Fibroblast of skin of back (primary cell): ENCODE measurements at regions not wholly inside any gene's neighbourhood (a gene's known extent, or its start where the extent isn't known, plus 50 kb on each side); places are given as distances from the start of the nearest gene placed in this dataset.

ENCODE experiments used
- DNase-seq: peaks from one replicate; pipeline ENCODE4 v3.0.0-alpha.2; 2013

DNA sequence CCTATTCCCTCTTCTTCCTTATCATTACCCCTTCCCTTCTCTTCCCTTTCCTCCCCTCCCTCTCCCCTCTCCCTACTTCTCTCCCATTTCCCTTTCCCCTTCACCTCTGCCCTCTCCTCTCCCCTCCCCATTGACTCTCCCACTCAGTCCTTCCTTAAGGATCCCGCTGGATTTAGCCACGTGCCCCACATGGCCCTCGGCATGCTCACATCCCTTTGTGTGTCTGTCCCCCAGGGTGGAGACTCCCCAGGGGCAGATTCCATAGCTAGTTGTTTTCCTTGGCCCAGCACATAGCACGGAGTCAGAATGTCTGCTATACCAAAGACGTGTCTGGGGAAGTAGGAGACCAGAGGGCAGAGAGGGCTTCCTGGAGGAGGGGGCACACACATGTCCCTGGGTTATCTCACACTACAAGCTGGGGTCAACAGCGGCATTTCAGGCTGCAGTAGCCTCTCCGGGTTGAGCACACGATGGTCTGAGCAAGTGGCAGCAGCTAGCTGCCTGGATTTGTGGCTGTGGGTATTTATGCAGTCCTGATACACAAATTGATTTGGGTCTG, 487.0 kb downstream of the TBC1D22A start:
- peak; percentile 34 for DNase-seq

DNA sequence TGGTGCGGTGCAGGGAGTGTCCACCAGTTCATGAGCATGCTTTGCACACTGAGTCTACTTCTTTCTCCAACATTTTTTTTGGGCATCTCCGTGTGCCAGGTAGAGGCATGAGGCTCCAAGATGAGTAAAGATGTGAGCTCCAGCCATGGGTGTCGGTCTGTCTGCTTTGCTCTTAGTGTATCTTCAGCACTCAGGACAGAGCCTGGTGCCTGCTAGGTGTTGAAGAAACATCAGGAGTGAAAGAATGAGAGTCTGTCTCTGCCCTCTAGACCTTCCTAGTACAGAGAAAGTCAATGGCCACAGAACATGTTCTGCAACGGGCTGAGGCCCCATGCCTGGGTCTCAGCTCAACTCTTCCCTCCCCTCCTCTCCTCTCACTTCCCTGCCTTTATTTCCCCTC, 486.5 kb downstream of the TBC1D22A start:
- no peak for DNase-seq

DNA sequence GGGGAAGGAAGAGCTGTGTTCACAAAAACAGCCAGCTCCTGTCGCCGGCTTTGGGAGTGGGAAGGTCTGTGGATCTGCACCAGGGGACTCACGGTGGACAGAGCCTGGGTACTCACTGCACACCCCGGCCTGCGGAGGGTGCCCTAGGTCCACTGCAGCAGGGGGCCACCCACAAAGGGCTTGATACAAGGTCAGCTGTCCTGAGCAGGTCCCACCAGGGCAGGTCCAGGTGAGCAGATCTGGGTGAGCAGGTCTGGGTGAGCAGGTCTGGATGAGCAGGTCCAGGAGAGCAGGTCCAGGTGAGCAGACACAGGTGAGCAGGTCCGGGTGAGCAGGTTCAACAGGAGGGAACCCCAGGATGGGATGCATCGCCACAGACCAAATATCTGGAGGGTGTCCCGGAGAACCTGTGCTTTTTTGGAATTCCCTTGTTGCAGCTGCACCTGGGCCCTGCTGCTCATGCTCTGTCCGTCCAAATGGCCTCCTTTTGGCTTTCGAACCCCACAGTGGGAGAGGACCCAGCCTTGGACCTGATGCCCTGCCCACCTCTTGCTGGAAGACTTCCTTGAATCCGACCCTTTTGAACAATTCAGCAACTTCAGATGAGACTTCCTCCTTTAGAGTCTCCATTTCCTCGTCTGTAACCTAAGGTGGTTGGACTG, 485.3 kb downstream of the TBC1D22A start:
- DNase-seq = no peak

DNA sequence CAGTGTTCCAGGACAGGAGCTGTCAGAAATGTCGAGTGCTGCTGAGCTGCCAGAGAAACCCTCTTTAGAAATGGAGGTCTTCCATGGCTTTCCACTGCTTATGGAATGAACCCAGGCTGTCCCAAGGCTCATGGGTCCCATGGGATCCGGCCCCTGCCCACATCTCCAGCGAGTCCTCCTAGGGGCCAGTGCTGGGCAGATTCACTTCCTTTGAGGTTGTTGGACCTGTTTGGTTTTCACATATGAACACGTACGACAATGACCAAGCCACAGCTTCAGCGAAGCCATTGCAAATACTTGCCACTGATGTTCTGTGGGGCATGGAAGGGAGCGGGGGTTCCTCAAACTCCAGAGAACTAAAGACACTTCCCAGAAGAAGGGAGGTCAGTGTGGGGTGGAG, 483.3 kb downstream of the TBC1D22A start:
- no peak for DNase-seq

DNA sequence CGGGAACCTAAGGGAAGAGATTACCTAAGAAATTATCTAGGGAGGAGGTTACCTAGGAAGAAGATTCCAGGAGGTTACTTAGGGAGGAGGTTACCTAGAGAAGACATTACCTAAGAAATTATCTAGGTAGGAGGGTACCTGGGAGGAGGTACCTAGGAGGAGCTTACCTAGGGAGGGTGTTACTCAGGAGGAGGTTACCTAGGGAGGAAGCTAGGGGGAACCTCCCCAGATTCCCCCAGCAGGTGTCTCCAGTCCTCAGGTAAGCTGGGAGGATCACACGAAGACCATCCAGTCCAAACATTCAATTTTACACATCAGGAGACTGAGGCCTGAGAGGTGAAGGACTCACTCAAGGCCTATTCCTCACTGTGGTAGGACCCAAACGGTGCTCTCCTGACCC, 482.8 kb downstream of the TBC1D22A start:
- no peak for DNase-seq

DNA sequence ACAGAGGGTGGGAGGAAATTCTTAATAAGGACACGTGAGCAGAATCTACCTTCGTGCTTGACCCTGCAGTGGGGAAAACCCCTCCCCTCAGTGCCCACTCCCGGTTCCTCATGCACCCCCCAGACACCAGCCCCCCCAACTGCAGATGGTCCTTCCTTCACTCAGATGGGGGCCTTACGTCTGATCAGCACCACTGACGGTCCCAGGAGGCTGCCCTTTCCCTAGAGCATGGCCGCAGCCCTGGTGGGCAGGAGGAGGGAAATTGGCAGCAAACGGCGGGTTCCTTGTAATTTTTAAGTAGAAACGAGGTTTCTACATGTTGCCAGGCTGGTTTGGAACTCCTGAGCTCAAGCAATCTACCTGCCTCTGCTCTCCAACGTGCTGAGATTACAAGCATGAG, 477.7 kb downstream of the TBC1D22A start:
- no peak for DNase-seq

DNA sequence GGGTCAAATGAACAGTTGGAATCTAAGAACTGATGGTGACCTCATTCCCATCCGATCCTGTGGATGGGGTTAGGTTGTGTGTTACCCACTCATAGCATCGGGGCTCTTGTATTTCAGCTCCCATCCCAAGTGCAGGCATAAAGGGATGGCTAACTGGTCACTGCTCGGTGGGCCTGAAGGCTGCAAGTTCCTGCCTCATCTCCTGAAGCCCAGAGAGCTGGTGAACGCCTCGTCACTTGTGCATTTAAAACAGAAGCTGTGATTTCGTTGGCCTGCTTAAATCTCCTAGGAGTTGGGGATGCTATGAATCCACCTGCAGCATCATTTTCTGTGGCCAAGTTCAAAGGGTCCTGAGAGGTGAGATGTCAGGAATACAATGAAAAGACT, 477.0 kb downstream of the TBC1D22A start:
- no peak for DNase-seq

DNA sequence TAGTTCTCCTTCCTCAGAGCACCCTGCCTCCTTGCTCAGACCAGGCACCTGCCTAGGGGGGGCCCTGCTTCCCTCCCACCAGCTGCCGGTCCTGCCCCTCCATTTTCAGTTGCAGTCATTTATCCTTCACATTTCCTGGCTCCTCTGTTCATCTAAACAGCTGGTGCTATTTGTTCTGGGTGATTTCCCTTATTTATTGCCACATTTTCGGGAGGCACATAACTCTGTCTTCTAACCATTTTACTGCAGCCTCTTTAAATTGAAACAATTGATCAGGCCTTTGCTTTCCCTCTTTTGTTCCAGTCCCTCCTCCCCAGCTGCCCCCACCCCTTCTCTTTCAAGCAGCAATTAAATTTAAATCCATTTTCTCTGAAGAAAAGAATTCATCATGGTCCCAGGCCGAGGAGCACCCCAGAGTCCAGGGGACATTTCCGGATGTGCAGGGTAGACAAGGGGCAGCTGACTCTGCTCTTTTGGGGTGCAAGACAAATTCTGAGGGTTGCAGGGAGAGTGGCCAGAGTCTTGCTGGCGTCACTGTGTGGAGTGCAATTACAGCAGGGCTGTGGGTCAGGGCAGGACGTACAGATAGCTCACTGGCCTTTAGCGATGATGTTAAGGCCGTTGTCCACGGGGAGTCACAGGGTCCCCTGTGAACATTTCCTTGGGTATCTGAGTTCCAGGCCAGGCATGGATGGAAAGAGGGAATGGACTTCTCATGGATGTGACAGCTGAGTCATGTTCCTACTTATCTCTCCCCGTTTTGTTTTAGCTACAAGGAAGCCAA, 476.4 kb downstream of the TBC1D22A start:
- no peak for DNase-seq

DNA sequence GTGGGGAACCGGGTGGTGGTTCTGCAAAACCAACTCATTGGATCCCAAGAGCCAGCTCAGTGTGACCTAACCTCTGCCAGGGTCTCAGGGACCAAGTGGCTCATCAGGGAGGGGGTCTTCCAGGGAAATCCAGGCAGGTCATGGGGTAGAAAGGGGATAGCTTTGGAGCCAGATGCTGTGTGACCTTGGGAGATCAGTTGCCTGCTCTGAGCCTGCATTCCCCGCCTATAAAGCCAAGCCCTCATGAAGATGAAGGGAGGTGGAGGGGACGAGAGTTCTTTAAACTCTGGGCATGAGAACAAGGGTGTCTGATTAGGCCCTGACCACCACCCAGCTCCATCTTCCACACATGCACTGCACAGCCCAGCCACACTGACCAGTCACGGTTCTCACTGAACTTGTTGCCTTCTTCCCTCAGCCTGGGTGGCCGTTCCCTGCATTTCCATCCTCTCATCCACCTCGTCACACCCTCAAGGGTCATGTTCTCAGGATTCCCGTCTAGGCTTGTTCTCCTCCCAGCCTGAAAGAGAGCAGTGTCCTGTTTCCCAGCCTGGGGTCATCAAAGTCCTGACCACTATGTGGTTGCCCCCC, 475.5 kb downstream of the TBC1D22A start:
- DNase-seq = no peak

DNA sequence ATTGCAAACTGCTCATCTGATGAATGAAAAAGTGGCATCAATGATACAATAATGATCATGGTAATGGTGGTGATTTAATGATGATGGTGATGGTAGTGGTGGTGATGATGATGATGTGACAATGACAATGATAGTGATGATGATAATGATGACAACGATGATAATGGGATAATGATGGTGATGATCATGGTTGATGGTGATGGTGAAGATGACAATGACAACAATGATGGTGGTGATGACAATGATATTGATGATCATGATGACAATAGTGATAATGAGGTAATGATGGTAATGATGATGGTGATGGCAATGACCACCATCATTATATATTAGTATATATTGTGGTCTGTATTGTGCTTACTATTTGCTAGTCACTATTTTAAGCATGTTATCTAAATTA, 474.3 kb downstream of the TBC1D22A start:
- DNase-seq = no peak

DNA sequence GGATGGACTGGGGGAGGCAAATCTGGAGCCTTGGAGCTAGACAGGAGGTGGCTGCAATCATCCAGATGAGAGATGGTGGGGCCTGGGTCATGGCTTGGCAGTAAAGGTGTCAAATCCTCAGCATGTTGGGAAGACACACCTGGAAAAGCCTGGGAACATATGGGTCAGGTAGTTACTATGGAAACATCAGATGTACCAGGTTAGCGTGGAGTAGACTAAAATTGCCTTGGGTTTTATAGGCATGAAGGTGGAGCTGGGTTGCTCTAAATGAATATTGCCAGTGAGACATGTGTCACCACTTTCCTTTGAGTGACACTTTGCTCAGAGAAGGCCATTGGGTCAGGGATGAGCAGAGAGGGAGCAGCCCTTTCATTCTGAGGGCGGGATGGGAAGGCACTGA, 473.7 kb downstream of the TBC1D22A start:
- DNase-seq = no peak

DNA sequence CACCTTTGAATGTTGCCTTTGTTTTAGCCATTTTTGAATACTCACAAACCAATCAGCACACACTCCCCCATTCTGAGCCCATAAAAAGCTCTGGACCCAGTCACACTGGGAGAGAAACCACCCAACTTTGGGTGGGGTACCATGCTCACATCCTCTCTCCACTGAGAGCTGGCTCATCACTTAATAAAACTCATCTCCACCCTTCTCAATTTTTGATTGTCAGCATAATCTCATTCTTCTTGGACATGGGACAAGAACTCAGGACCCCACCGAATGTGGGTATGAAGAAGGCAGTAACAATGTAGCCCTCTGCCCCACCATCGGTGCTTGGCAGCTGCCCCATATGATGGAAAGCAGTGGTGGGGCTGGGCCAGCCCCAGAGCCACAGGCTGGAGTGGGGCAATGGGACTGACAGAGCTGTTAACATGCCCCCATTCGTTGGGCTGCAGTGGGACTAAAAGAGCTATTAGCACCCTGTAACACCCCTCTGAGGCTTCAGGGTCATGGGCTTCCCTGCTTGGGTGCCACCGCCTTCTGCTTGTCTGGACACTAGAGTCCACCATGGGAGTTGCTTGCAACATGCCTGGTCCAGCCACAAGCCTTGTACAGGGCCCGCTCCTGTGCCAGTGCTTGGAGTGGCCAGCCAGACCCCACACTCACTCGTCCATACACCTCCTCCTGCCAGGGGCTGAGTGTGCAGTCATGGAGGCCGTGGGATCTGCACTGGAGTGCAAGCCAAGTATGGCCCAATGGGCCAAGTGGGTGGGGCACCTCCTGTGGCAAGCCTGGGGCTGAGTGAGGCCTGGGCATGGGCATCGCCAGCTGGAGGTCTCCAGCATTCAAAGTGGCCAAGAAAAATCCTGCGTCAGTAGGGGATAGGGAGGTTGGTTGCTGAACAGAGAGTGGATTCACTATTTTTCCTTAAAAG, 471.1 kb downstream of the TBC1D22A start:
- no peak for DNase-seq

DNA sequence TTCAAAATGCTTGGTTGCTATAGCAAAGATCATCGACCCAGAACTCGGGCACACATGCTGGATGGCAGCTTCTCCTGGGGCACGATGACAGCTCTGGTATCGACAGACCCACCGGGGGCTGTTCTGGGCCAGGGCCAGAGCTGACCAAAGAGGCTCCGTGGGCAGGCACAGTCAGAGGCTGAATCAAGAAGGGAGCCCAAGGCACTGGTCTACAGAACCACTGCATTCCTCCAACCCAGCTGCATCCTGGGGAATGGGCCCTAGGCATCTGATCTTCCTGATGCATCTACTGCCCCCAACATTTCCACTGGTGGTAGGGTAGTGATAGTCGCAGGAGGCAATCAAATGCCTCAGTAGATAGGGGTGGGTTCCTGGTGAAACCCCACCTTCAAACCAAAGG, 470.3 kb downstream of the TBC1D22A start:
- no peak for DNase-seq

DNA sequence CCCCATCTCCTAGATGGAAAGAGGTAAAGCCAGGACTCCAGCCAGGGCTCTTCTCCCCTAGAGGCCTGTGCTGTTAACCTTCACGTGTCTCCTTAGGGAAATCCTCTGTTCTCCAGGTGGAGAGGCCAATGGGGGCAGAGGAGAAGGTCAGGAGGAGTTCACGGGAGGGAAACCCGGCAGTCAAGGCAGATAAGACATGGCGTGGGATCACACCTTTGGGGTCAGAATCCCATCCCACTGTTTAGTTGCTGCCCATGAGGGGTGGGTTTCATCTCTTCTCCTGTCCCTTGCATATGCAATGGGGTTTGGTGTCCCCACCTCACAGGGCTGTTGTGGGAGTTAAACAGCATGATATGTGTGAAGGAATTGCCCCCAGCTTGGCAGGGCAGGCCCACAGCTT, 469.7 kb downstream of the TBC1D22A start:
- no peak for DNase-seq

DNA sequence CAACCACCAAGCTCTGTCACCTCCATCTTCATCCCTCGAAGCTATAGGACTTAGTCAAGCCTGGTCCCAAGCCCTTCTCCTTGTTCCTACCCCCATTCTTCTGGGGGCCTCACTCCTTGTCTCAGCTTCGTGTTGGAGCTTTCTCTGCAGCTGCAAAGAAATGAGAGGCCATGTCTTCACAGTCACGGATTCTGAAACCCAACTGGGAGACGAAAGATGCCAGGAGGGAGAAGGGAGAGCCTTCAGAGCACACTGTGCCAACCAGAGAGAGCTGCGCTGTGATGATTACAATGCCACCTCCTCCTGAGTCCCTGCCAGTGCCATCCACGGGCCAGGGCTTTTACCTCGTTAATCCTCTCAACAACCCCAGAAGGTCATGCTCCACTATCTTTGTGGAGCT, 469.3 kb downstream of the TBC1D22A start:
- DNase-seq = no peak

DNA sequence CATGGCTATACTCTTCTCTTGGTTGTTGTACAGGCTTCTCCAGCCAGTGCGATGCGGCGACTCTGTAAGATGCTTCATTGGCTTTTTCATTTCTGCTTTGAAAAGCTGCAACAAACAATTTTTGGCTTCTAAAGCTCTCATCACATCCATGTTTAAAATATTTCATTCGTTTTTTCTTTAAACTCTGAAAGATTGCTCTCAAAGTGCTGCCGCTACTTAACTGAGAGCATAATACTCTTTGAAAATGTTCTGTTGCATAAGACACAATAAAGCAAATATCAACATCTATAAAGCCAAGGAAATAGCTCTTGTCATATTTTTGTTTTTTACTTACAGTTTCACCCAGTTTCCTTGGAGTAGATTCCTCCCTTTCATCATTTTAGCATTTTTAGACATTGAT, 468.3 kb downstream of the TBC1D22A start:
- DNase-seq = no peak

DNA sequence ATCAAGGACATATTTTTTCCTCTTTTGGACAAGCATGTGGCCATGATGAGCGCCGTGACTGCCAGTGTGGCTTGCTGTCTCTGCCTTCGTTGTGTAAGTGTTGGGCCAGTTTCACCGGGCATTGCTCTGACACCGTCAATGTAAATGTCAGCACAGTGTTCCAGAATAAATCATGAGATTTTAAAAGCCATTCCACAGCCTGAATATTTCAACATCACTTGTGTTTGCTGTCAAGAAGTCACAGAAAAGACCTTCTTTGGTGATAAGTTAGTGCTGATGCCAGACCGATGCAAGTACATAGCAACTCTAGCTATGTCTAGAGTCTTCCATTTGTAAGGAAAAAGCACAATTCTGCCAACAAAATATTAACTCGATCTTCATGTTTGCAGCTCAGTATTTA, 467.8 kb downstream of the TBC1D22A start:
- no peak for DNase-seq

DNA sequence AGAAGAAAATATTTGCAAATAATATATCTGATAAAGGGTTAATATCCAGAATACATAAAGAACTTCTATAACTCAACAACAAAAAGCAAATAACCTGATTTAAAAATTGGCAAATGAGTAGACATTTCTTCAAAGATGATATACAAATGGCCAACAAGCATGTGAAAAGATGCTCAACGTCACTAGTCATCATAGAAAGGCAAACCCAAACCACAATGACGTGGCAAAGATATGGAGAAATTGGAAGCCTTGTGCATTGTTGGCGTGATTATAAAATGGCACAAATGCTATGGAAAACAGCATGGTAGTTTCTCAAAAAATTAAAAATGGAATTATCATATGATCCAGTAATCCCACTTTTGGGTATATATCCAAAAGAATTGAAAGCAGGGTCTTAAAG, 466.3 kb downstream of the TBC1D22A start:
- no peak for DNase-seq

DNA sequence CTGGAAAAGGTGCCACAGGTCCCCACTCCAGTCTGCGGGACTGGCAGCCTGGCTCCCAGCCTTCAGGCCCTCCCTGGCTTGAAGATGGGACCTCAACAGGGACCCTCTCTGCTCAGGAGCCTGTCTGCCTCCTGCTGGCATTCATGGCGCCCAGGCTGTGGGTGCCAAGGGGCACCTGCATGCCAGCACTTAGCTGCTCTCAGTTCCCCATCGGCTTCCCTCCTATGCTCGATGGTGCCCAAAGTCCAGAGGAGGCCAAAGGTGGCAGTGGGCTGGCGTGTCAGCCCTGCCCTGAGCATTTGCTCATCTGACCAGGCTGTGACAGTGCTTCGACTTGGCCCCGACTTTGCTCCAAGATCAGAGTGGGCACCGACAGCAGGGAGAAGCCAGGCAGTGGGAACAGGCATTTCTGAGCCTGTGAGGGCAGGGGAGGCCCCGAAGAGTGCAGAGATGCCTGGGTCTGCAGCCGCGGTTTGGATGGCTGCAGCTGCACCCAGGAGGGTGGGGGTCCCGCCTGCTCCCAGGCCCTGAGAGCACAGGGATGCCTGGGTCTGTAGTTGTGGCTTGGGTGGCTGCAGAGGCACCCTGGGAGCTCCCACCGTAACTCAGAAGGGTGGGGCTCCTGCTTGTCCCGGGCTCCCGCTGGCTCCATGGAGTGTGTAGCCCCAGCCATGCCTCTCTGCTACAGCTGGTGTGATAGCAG, 463.6 kb downstream of the TBC1D22A start:
- DNase-seq = no peak

DNA sequence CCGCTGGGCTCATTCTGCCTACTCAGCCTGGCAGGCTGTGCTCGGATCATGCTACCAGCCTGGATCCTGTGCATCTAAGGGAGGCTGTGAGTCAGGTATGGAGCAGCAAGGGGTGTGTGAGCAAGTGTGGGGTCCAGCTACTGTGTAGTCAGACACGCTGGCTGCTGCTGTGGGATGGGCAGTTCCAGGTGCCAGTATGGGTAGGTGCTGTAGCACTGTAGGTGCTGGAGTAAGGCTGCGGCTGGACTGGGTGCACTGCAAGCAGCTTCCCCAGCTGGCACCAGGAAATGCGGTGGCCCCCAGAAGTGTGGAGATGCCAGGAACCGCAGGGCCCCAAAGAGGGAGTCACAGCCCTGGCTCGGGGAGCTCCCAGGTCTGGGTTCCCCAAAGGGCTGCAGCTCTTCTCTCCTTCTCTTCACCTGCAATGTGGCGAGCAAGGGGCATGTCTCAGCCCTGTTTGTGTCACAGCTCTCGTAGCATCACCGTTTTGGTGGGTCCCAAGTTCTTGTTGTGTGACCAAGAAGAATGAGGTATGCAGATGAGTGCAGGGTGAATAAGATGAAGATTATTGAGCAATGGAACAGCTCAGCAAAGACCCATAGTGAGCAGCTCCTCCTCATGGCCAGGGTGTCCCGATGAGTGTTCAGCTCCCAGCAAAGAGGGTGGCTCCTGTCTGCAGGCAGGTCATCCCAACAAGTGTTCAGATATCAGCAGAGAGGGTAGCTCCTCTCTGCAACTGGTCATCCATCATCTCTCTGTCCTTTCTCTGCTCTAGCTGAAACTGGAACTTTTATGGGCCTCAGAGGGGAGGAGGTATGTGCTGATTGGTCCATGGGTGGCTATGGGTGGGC, 462.9 kb downstream of the TBC1D22A start:
- no peak for DNase-seq
